Adrenal gland (tissue), 9 donors: ENCODE measurements at regions not wholly inside any gene's neighbourhood (a gene's known extent, or its start where the extent isn't known, plus 50 kb on each side); places are given as distances from the start of the nearest gene placed in this dataset.

Source experiments
- DNase-seq, 7 donors: peaks; one replicate each; pipeline ENCODE4 v3.0.0-alpha.2; 2019 to 2020
- H3K27ac ChIP-seq, 5 donors: fragments of 200-600 bp; sonication (generic) in 4 of 5; 1 replicate in 3 of 5; 2 replicates in 2 of 5; pipeline versions ENCODE4 v1.5.1 to v1.8.0; 2016 to 2020; ENCODE audit warnings: mild to moderate bottlenecking in 1 of 5
- H3K27me3 ChIP-seq: fragments of 200-600 bp; 2 replicates; pipeline ENCODE4 v1.8.0; 2021
- H3K36me3 ChIP-seq, 2 donors: fragments of 200-600 bp; replicated peaks in 1 of 2; 1 replicate in 1 of 2; 2 replicates in 1 of 2; pipeline versions ENCODE4 v1.5.1 to v1.8.0; 2018 to 2022
- H3K4me1 ChIP-seq, 2 donors: fragments of 200-600 bp; replicated peaks in 1 of 2; 1 replicate in 1 of 2; 2 replicates in 1 of 2; pipeline versions ENCODE4 v1.5.1 to v1.8.0; 2018 to 2021
- H3K4me3 ChIP-seq, 4 donors: fragments of 200-600 bp; sonication (generic) in 3 of 4; one replicate each; pipeline ENCODE4 v1.5.1; 2016 to 2018
- H3K9me3 ChIP-seq, 3 donors: fragments of 200-600 bp; sonication (generic) in 1 of 3; replicated peaks in 1 of 3; 1 replicate in 2 of 3; 2 replicates in 1 of 3; pipeline versions ENCODE4 v1.5.1 to v1.8.0; 2016 to 2021
- POLR2A ChIP-seq, 2 donors: fragments of 450-650 bp; IDR thresholded peaks; one replicate each; pipeline ENCODE4 v1.6.1; 2017; ENCODE audit warnings: antibody characterized with exemption in 2 of 2, mild to moderate bottlenecking in 2 of 2, moderate library complexity in 1 of 2
- WGBS, 4 donors: extraction: QIAGEN DNeasy Blood & Tissue Kit in 2 of 4; methylation state at CpG; one replicate each; pipeline versions ENCODE4 v1.1.5 to v1.1.7; 2013 to 2017; 5-methylcytosine and 5-hydroxymethylcytosine counted together
- intact Hi-C, 2 donors: fragments of 100-400 bp; cut with DNase I; formaldehyde crosslinking; loops; one replicate each; pipeline versions ENCODE4 v1.14.1 to v1.15.0; 2022 to 2023
- TF ChIP-seq, protein P1 (sequence below), 6 experiments: fragments of 450-650 bp in 4 of 6; fragments of 200-600 bp in 2 of 6; sonication (generic) in 1 of 6; IDR thresholded peaks; 1 replicate in 5 of 6; 2 replicates in 1 of 6; pipeline versions ENCODE4 v1.5.1 to v1.8.0; 2016 to 2021; ENCODE audit warnings: antibody characterized with exemption in 6 of 6, mild to moderate bottlenecking in 2 of 6, moderate library complexity in 1 of 6
- donor health status: healthy with polysubstance abuse.
- donor health status: Bipolar disorder and iron deficiency.
- donor health status: DM: yes; HTN: yes; CAD: no.
- donor health status: DM: no; HTN: no; CAD: no.
- donor health status: DM: no; HTN: no; CAD: no.

DNA sequence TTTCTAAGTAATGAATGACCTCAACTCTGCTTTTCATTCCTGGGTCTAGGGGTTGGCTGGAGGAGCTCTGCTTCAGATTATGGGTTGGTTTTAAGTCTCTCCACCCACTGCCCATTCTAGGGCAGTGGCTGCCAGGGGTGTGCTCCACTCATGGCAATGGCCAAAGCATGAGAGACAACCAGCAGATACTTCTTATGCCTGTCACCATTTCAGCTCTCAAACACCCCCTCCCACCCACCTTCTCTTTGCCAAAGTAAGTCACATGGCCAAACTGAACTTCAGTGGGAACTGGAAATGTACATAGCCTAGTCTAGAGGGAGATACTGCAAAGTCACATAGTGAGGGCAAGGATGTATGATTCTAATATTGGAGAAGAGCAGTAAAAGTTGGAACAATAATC, 285.3 kb downstream of the RPLP1 start:
- H3K9me3 ChIP-seq: no peaks in the 10 kb centered on the region
- intact Hi-C loops: loop anchor here in 1 of 2 donors (5.0 kb wide), 1 partner anchor 619 kb away; no protein-coding TSS in a partner anchor

DNA sequence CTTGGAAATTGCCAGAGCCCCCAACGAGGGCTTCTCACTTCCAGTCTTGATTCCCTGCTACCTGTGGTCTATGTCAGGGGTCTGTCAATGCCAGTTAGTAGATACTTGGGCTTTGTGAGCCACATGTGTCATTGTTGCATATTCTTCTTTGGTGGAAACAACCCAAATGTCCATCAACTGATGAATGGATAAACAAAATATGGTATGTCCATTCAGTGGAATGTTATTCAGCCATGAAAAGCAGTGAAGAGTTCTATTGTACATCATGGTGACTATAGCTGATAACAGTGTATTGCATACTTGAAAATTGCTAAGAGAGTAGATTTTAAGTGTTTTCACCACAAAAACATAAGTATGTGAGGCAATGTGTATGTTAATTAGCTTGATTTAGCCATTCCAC, 288.1 kb downstream of the RPLP1 start:
- no peaks in the 10 kb centered on the region for H3K9me3 ChIP-seq
- H3K36me3 ChIP-seq: no peaks in the 10 kb centered on the region
- TF ChIP-seq POLR2A (IDR thresholded peaks at IDR 0.05): no peak
- TF ChIP-seq, protein P1, sequence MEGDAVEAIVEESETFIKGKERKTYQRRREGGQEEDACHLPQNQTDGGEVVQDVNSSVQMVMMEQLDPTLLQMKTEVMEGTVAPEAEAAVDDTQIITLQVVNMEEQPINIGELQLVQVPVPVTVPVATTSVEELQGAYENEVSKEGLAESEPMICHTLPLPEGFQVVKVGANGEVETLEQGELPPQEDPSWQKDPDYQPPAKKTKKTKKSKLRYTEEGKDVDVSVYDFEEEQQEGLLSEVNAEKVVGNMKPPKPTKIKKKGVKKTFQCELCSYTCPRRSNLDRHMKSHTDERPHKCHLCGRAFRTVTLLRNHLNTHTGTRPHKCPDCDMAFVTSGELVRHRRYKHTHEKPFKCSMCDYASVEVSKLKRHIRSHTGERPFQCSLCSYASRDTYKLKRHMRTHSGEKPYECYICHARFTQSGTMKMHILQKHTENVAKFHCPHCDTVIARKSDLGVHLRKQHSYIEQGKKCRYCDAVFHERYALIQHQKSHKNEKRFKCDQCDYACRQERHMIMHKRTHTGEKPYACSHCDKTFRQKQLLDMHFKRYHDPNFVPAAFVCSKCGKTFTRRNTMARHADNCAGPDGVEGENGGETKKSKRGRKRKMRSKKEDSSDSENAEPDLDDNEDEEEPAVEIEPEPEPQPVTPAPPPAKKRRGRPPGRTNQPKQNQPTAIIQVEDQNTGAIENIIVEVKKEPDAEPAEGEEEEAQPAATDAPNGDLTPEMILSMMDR (IDR thresholded peaks at IDR 0.05): no peak
- no peak for DNase-seq
- 85 to 95% (median 89%) methylated on average over 1 of the region's 1 CpG for WGBS, 4 donors
- no peaks in the 10 kb centered on the region for H3K4me1 ChIP-seq
- H3K4me3 ChIP-seq: no peak overlapping the region
- H3K27ac ChIP-seq: no peak overlapping the region
- H3K27me3 ChIP-seq: peaks cover 12% of the 10 kb centered on the region
- intact Hi-C loops: no loop called here

More for the DNA sequence above, 285.3 kb downstream of the RPLP1 start:
- H3K27me3 ChIP-seq: no peaks in the 10 kb centered on the region
- no peak for TF ChIP-seq POLR2A (IDR thresholded peaks at IDR 0.05)
- TF ChIP-seq, protein P1 (IDR thresholded peaks at IDR 0.05): no peak
- no peaks in the 10 kb centered on the region for H3K36me3 ChIP-seq
- H3K27ac ChIP-seq: no peak overlapping the region
- H3K4me3 ChIP-seq: no peak overlapping the region
- H3K4me1 ChIP-seq: no peaks in the 10 kb centered on the region
- DNase-seq: no peak

DNA sequence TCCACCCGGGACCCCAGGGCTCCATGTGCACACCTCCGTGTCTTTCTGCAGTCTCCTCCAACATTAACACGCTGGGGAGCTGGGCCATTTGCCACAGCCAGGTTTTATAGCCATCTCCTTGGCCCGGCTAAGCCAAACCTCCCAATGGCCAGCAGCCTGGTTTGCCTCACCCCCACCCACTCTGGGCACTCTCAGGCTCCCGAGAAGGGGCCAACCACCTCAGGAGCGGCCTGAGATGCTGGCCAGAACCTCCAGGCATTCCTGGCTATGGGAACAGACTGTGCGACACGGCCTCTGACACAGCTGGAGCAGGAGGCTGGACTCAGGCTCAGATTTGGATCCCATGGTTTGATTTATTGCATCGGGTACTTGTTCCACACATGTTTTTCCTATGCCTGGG, 289.7 kb downstream of the RPLP1 start:
- no peaks in the 10 kb centered on the region for H3K9me3 ChIP-seq
- no peaks in the 10 kb centered on the region for H3K4me1 ChIP-seq
- WGBS, 4 donors: 60 to 82% (median 69%) methylated on average over 6 to 9 of the region's 9 CpGs
- TF ChIP-seq, protein P1 (IDR thresholded peaks at IDR 0.05): no peak
- no peak for TF ChIP-seq POLR2A (IDR thresholded peaks at IDR 0.05)
- peaks cover 12% of the 10 kb centered on the region for H3K27me3 ChIP-seq
- intact Hi-C loops: no loop called here
- DNase-seq: no peak
- H3K27ac ChIP-seq: no peak overlapping the region
- no peaks in the 10 kb centered on the region for H3K36me3 ChIP-seq
- H3K4me3 ChIP-seq: no peak overlapping the region

DNA sequence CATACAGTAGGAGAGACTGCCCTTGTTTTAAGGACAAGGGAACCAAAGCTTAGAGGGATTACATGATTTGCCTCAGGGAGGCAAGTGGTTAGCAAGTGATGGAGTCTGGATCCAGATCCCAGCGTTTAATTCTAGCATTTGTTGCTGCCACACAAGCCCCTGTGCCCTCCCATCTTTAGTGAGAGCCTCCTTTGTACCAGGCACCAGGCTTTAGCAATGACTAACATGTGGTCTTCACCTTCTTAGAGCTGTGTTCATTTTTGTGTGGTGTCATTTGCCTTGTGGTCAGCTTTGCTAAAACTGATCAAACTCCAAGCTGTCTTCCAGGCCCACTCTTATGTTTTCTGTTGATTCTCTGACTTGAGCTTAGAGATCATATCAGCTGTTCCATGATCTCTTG, 290.5 kb downstream of the RPLP1 start:
- Histone ChIP-seq H3K27me3 (peaks cover 12% of the 10 kb centered on the region), H3K36me3 (no peaks in the 10 kb centered on the region), H3K4me3 (no peak overlapping the region), H3K4me1 (no peaks in the 10 kb centered on the region), H3K9me3 (no peaks in the 10 kb centered on the region), H3K27ac (no peak overlapping the region)
- intact Hi-C loops: no loop called here
- 0 to 83% (median 65%) methylated on average over 1 of the region's 1 CpG for WGBS, 4 donors
- no peak for DNase-seq
- TF ChIP-seq POLR2A (IDR thresholded peaks at IDR 0.05): no peak
- TF ChIP-seq, protein P1 (IDR thresholded peaks at IDR 0.05): no peak
